Right lobe of liver (tissue), 6 donors: ENCODE measurements at regions not wholly inside any gene's neighbourhood (a gene's known extent, or its start where the extent isn't known, plus 50 kb on each side); places are given as distances from the start of the nearest gene placed in this dataset.
"Not testable (repeated sequence)": the region's sequence is repeated elsewhere in the genome, so short reads cannot be mapped to it uniquely, and the experiment has no call there.

Experiments
- ATAC-seq, 4 donors: fragments of 200-7000 bp; cut with Tn5 transposase; one replicate each; pipeline ENCODE4 v1.9.1; 2020; ENCODE audit warnings: mild to moderate bottlenecking in 4 of 4, moderate library complexity in 4 of 4
- DNase-seq, 3 donors: peaks; one replicate each; pipeline ENCODE4 v3.0.0-alpha.2; 2020
- H3K27ac ChIP-seq, 3 donors: fragments of 200-600 bp; one replicate each; pipeline ENCODE4 v1.8.0; 2022
- H3K27me3 ChIP-seq, 2 donors: fragments of 200-600 bp; one replicate each; pipeline ENCODE4 v1.8.0; 2022
- H3K36me3 ChIP-seq, 4 donors: fragments of 200-600 bp; sonication (generic) in 1 of 4; one replicate each; pipeline versions ENCODE4 v1.5.1 to v1.8.0; 2017 to 2022; ENCODE audit warnings: control low read depth in 1 of 4
- H3K4me1 ChIP-seq, 4 donors: fragments of 200-600 bp; sonication (generic) in 1 of 4; one replicate each; pipeline versions ENCODE4 v1.5.1 to v1.8.0; 2017 to 2022; ENCODE audit warnings: control low read depth in 1 of 4
- H3K4me3 ChIP-seq, 3 donors: fragments of 200-600 bp; one replicate each; pipeline ENCODE4 v1.8.0; 2022
- H3K9me3 ChIP-seq, 4 donors: fragments of 200-600 bp; sonication (generic) in 1 of 4; one replicate each; pipeline versions ENCODE4 v1.5.1 to v1.8.0; 2017 to 2022; ENCODE audit warnings: control low read depth in 1 of 4
- CTCF ChIP-seq, 4 donors: fragments of 200-600 bp in 3 of 4; fragments of 450-650 bp in 1 of 4; IDR thresholded peaks; one replicate each; pipeline versions ENCODE4 v1.5.1 to v1.8.0; 2016 to 2022; ENCODE audit warnings: antibody characterized with exemption in 4 of 4, mild to moderate bottlenecking in 2 of 4
- POLR2A ChIP-seq: fragments of 450-650 bp; IDR thresholded peaks from one replicate; pipeline ENCODE4 v1.6.1; 2017; ENCODE audit warnings: antibody characterized with exemption, mild to moderate bottlenecking
- WGBS: methylation state at CpG from one replicate; pipeline ENCODE4 v1.1.6; 2018; ENCODE audit warnings: low coverage, low lambda C conversion rate; ENCODE audit not compliant: insufficient coverage; ENCODE audit errors: missing lambda C conversion rate; 5-methylcytosine and 5-hydroxymethylcytosine counted together
- intact Hi-C, 2 donors: fragments of 100-400 bp; cut with DNase I; formaldehyde crosslinking; loops; one replicate each; pipeline versions ENCODE4 v1.11.2 to v1.14.1; 2022
- donor health status: DM: no; HTN: yes; CAD: no.
- donor health status: DM: no; HTN: no; CAD: no.
- donor health status: DM: no; HTN: no; CAD: no.
- donor health status: DM: no; HTN: yes; CAD: no.
- donor health status: DM: no; HTN: yes; CAD: no.

- Histone ChIP-seq H3K4me1 (no peaks in the 10 kb centered on the region), H3K36me3 (no peaks in the 10 kb centered on the region), H3K27ac (no peak overlapping the region), H3K9me3 (no peaks in the 10 kb centered on the region), H3K4me3 (no peak overlapping the region), H3K27me3 (no peaks in the 10 kb centered on the region)
- intact Hi-C loops: no loop called here
- no peak for DNase-seq
- WGBS: 36% methylated on average over 2 of the region's 2 CpGs
- no peak for ATAC-seq
- TF ChIP-seq POLR2A: no peak
- TF ChIP-seq CTCF (IDR thresholded peaks at IDR 0.05): no peak
These were observed 239.5 kb downstream of the ABCC12 start for GRCh38 chr16:47916266-47916665.

DNA sequence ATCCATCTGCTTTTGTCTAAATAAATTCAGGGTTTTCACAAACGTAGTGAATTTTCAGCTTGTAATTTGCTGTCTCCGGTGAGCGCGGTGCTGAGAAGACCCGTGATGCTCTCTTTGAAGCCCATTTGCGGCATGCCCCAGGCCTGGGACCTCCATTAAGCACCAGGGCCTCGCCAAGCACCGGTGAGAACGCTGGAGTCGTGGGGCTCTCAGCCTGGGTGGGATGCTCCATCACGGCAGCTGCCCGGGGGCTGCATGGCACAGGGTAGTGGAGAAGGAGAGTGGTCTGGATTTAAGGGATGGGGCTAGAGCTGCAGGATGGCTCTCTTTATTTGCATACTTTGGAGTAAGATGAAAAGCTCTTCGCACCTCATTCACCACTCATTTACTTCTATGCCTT is 248.7 kb downstream of the ABCC12 start:
- ATAC-seq: no peak
- 59% methylated on average over 11 of the region's 13 CpGs for WGBS
- TF ChIP-seq CTCF (IDR thresholded peaks at IDR 0.05) (no peak), POLR2A (no peak)
- intact Hi-C loops: no loop called here
- H3K4me1 ChIP-seq: no peaks in the 10 kb centered on the region
- no peak overlapping the region for H3K27ac ChIP-seq
- no peaks in the 10 kb centered on the region for H3K27me3 ChIP-seq
- no peak overlapping the region for H3K4me3 ChIP-seq
- DNase-seq: no peak
- H3K9me3 ChIP-seq: no peaks in the 10 kb centered on the region
- H3K36me3 ChIP-seq: no peaks in the 10 kb centered on the region

DNA sequence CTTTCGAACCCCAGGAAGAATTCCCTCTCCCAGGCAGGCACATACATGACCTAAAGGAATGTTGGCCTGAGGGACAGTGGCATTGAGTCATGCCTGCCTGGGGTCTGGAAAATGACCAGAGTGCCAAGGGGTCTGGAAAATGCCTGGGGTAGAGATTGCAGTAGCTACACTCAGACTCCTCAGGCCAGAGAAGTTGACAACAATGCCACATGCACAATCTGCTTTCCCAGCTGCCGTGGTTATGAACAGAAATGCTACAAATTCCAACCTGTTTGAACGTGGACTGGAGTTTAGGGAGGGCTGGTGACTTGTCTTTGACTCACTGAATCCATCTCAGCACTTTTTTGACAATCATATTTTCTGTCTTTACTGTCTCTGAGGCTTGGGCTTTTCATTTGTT is 250.0 kb downstream of the ABCC12 start:
- Histone ChIP-seq H3K36me3 (no peaks in the 10 kb centered on the region), H3K9me3 (no peaks in the 10 kb centered on the region), H3K27ac (no peak overlapping the region), H3K27me3 (no peaks in the 10 kb centered on the region), H3K4me1 (no peaks in the 10 kb centered on the region), H3K4me3 (no peak overlapping the region)
- 61% methylated on average over 3 of the region's 3 CpGs for WGBS
- intact Hi-C loops: no loop called here
- no peak for DNase-seq
- TF ChIP-seq POLR2A: no peak
- TF ChIP-seq CTCF (IDR thresholded peaks at IDR 0.05): no peak
- ATAC-seq: no peak

DNA sequence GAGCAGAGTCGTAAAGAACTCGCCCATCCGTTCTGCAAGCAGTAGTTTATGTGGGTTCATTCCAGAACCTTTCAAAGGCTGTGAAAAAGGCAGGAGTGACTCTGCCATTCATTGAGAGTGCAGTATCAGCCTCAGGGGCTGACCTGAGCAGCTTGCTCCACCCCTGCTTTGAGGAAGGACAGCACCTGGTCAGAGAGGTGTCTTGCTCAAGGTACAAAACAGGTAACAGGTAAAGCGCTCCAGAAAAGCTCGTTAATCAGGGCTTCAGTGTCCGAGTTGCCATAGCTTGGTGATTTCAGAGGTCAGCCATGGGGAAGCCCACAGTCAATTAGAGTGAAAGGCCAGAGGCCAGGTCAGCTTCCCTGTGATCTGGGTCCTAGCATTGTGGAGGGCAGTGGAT is 251.1 kb downstream of the ABCC12 start:
- Histone ChIP-seq H3K4me3 (no peak overlapping the region), H3K36me3 (no peaks in the 10 kb centered on the region), H3K9me3 (no peaks in the 10 kb centered on the region), H3K27me3 (no peaks in the 10 kb centered on the region), H3K27ac (no peak overlapping the region), H3K4me1 (no peaks in the 10 kb centered on the region)
- DNase-seq (no peak), ATAC-seq (no peak)
- WGBS: 49% methylated on average over 4 of the region's 6 CpGs
- TF ChIP-seq POLR2A (no peak), CTCF (IDR thresholded peaks at IDR 0.05) (no peak)
- intact Hi-C loops: no loop called here

GRCh38 chr16:47903470-47903869 is 252.3 kb downstream of the ABCC12 start:
- TF ChIP-seq CTCF (IDR thresholded peaks at IDR 0.05) (no peak), POLR2A (no peak)
- H3K4me1 ChIP-seq: no peaks in the 10 kb centered on the region
- ATAC-seq: no peak
- H3K36me3 ChIP-seq: no peaks in the 10 kb centered on the region
- DNase-seq: no peak
- no peak overlapping the region for H3K4me3 ChIP-seq
- WGBS: 59% methylated on average over 10 of the region's 10 CpGs
- no peak overlapping the region for H3K27ac ChIP-seq
- intact Hi-C loops: no loop called here
- H3K9me3 ChIP-seq: no peaks in the 10 kb centered on the region
- H3K27me3 ChIP-seq: no peaks in the 10 kb centered on the region

- no CpG with 5 or more reads among the region's 5 CpGs for WGBS
- H3K27ac ChIP-seq, ATAC-seq, H3K9me3 ChIP-seq, H3K4me1 ChIP-seq, intact Hi-C loops, H3K36me3 ChIP-seq, H3K27me3 ChIP-seq, DNase-seq, H3K4me3 ChIP-seq: not testable (repeated sequence)
These were observed 258.7 kb downstream of the ABCC12 start for GRCh38 chr16:47897105-47897504.
